ENCODE measurements at regions not wholly inside any gene's neighbourhood (a gene's known extent, or its start where the extent isn't known, plus 50 kb on each side); places are given as distances from the start of the nearest gene placed in this dataset.

DNA sequence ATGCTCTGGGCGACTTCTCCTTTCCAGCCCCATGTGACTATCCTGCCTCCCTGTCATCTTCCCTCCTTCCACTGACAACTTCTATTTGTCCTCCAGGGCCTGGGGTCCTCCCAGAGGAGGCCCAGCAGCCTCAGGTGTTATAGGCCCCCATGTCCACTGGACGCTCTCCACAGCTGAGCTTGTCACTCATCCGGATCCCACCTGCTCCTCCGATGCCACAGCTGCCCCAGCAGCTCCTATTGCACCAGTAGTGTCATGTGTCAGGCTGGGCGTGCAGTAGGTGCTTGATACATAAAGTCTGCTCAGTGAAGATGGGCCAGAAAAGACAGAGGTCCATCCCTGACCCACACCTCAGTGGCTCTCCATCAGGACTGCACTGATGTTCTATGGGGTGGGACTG, 305.7 kb upstream of the MYT1L start:
- Histone ChIP-seq H2AFZ (ENCODE audit: low read depth) (no peak overlapping the region), H3K9ac (no peak overlapping the region), H3K4me1 (ENCODE audit: control insufficient read depth in 1 of 2, insufficient read depth in 2 of 2, low read depth in 1 of 2, low read length in 1 of 2) (no peaks in the 10 kb centered on the region; a peak in 1 of 4 replicates), H3K27ac (ENCODE audit: low read depth in 2 of 2, low read length in 1 of 2) (no peak overlapping the region), H3F3A (replicated peaks; ENCODE audit: insufficient read depth) (no peaks in the 10 kb centered on the region), H3K27me3 (ENCODE audit: insufficient read depth) (no peaks in the 10 kb centered on the region), H3K79me2 (ENCODE audit: insufficient read depth) (no peaks in the 10 kb centered on the region), H3K9me2 (no peaks in the 10 kb centered on the region), H3K4me3 (ENCODE audit: low read depth in 2 of 2, low read length in 1 of 2) (no peak overlapping the region), H3K9me3 (no peaks in the 10 kb centered on the region), H3K36me3 (replicated peaks in 1 of 2; ENCODE audit: control insufficient read depth in 1 of 2, insufficient read depth in 2 of 2, low read length in 1 of 2) (no peaks in the 10 kb centered on the region), H3K4me2 (no peak overlapping the region), H4K20me1 (ENCODE audit: insufficient read depth) (no peaks in the 10 kb centered on the region)
- ChIA-PET CTCF (interaction anchor here (1.7 kb wide), 1 partner anchor 15 kb away, joined by 4 read pairs; no protein-coding TSS in a partner anchor), POLR2A (no interaction called here)
- 35% methylated on average over 4 of the region's 5 CpGs for WGBS (ENCODE audit: low lambda C conversion rate)
- no peak for DNase-seq
- TF ChIP-seq FOSL2 (IDR thresholded peaks at IDR 0.05; ENCODE audit: borderline replicate concordance, low read depth) (no peak), GABPA (IDR thresholded peaks at IDR 0.05; ENCODE audit: low read depth) (no peak), ELF1 (IDR thresholded peaks at IDR 0.05) (no peak), FOXJ3 (CRISPR knock-in tag; IDR thresholded peaks at IDR 0.05) (no peak), MXI1 (IDR thresholded peaks at IDR 0.05; ENCODE audit: low read depth, low read length) (no peak), TEAD4 (IDR thresholded peaks at IDR 0.05; ENCODE audit: borderline replicate concordance, insufficient read depth) (no peak), SMC3 (IDR thresholded peaks at IDR 0.05; ENCODE audit: low read depth, low read length) (no peak)
- TF ChIP-seq, protein P1, sequence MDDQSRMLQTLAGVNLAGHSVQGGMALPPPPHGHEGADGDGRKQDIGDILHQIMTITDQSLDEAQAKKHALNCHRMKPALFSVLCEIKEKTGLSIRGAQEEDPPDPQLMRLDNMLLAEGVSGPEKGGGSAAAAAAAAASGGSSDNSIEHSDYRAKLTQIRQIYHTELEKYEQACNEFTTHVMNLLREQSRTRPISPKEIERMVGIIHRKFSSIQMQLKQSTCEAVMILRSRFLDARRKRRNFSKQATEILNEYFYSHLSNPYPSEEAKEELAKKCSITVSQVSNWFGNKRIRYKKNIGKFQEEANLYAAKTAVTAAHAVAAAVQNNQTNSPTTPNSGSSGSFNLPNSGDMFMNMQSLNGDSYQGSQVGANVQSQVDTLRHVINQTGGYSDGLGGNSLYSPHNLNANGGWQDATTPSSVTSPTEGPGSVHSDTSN (IDR thresholded peaks at IDR 0.05): no peak

GRCh38 chr2:2635025-2635528, 304.0 kb upstream of the MYT1L start:
- Histone ChIP-seq H3K27ac (ENCODE audit: low read depth in 2 of 2, low read length in 1 of 2) (no peak overlapping the region), H3K9ac (no peak overlapping the region), H4K20me1 (ENCODE audit: insufficient read depth) (no peaks in the 10 kb centered on the region), H3K9me3 (no peaks in the 10 kb centered on the region), H3K4me3 (ENCODE audit: low read depth in 2 of 2, low read length in 1 of 2) (no peak overlapping the region), H3K4me1 (ENCODE audit: control insufficient read depth in 1 of 2, insufficient read depth in 2 of 2, low read depth in 1 of 2, low read length in 1 of 2) (no peaks in the 10 kb centered on the region; a peak in 1 of 4 replicates), H3K4me2 (no peak overlapping the region), H3K79me2 (ENCODE audit: insufficient read depth) (no peaks in the 10 kb centered on the region), H3F3A (replicated peaks; ENCODE audit: insufficient read depth) (no peaks in the 10 kb centered on the region), H2AFZ (ENCODE audit: low read depth) (no peak overlapping the region), H3K36me3 (replicated peaks in 1 of 2; ENCODE audit: control insufficient read depth in 1 of 2, insufficient read depth in 2 of 2, low read length in 1 of 2) (no peaks in the 10 kb centered on the region), H3K27me3 (ENCODE audit: insufficient read depth) (no peaks in the 10 kb centered on the region), H3K9me2 (no peaks in the 10 kb centered on the region)
- DNase-seq: no peak
- WGBS (ENCODE audit: low lambda C conversion rate): 69% methylated on average over 5 of the region's 6 CpGs
- ChIA-PET POLR2A (interaction anchor here (0.6 to 0.7 kb wide), 2 partner anchors 784 to 940 kb away, joined by 3 to 4 read pairs; partner anchors contain the start of gene RPS7), CTCF (interaction anchor here (0.6 to 1.2 kb wide), 3 partner anchors 12 to 647 kb away, joined by 3 read pairs; no protein-coding TSS in a partner anchor)
- TF ChIP-seq, protein P1 (IDR thresholded peaks at IDR 0.05): no peak
- TF ChIP-seq EP300 (IDR thresholded peaks at IDR 0.05; ENCODE audit: borderline replicate concordance in 1 of 2, low read depth in 1 of 2, low read length in 1 of 2) (no peak), NRF1 (IDR thresholded peaks at IDR 0.05; ENCODE audit: low read depth, low read length) (no peak), FOSL2 (IDR thresholded peaks at IDR 0.05; ENCODE audit: borderline replicate concordance, low read depth) (no peak), MAX (IDR thresholded peaks at IDR 0.05; ENCODE audit: low read depth) (no peak), TEAD4 (IDR thresholded peaks at IDR 0.05; ENCODE audit: borderline replicate concordance, insufficient read depth) (no peak), CHD2 (IDR thresholded peaks at IDR 0.05; ENCODE audit: low read length, partially characterized antibody) (no peak), POLR2AphosphoS5 (IDR thresholded peaks at IDR 0.05; ENCODE audit: low read depth, low read length) (no peak), SIN3A (IDR thresholded peaks at IDR 0.05; ENCODE audit: borderline replicate concordance, low read depth, low read length) (no peak), MEF2A (IDR thresholded peaks at IDR 0.05; ENCODE audit: borderline replicate concordance, low read depth) (no peak), SMC3 (IDR thresholded peaks at IDR 0.05; ENCODE audit: low read depth, low read length) (no peak), MXI1 (IDR thresholded peaks at IDR 0.05; ENCODE audit: low read depth, low read length) (no peak), FOXJ3 (CRISPR knock-in tag; IDR thresholded peaks at IDR 0.05) (no peak), REST (IDR thresholded peaks at IDR 0.05; ENCODE audit: low read depth, low read length) (no peak), TAF1 (IDR thresholded peaks at IDR 0.05; ENCODE audit: borderline replicate concordance, low read depth, low read length) (no peak)
- TF ChIP-seq, protein P2, sequence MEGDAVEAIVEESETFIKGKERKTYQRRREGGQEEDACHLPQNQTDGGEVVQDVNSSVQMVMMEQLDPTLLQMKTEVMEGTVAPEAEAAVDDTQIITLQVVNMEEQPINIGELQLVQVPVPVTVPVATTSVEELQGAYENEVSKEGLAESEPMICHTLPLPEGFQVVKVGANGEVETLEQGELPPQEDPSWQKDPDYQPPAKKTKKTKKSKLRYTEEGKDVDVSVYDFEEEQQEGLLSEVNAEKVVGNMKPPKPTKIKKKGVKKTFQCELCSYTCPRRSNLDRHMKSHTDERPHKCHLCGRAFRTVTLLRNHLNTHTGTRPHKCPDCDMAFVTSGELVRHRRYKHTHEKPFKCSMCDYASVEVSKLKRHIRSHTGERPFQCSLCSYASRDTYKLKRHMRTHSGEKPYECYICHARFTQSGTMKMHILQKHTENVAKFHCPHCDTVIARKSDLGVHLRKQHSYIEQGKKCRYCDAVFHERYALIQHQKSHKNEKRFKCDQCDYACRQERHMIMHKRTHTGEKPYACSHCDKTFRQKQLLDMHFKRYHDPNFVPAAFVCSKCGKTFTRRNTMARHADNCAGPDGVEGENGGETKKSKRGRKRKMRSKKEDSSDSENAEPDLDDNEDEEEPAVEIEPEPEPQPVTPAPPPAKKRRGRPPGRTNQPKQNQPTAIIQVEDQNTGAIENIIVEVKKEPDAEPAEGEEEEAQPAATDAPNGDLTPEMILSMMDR (IDR thresholded peaks at IDR 0.05): no peak
